ENCODE measurements at regions not wholly inside any gene's neighbourhood (a gene's known extent, or its start where the extent isn't known, plus 50 kb on each side); places are given as distances from the start of the nearest gene placed in this dataset.
"Not testable (repeated sequence)": the region's sequence is repeated elsewhere in the genome, so short reads cannot be mapped to it uniquely, and the experiment has no call there.

- H3K27ac Mint-ChIP-seq: no peak overlapping the region
- no peaks in the 10 kb centered on the region for H3K4me1 Mint-ChIP-seq (ENCODE audit: low read depth)
- H3K9me3 Mint-ChIP-seq: no peaks in the 10 kb centered on the region
- peaks cover 31% of the 10 kb centered on the region for H3K27me3 Mint-ChIP-seq (ENCODE audit: low read depth)
- DNase-seq (ENCODE audit: low spot score): no peak
- H3K4me3 Mint-ChIP-seq: no peak overlapping the region
- no peaks in the 10 kb centered on the region for H3K36me3 Mint-ChIP-seq (ENCODE audit: low read depth)
Measured at GRCh38 chr15:96046620-96047240, 283.8 kb upstream of the NR2F2 start.

DNA sequence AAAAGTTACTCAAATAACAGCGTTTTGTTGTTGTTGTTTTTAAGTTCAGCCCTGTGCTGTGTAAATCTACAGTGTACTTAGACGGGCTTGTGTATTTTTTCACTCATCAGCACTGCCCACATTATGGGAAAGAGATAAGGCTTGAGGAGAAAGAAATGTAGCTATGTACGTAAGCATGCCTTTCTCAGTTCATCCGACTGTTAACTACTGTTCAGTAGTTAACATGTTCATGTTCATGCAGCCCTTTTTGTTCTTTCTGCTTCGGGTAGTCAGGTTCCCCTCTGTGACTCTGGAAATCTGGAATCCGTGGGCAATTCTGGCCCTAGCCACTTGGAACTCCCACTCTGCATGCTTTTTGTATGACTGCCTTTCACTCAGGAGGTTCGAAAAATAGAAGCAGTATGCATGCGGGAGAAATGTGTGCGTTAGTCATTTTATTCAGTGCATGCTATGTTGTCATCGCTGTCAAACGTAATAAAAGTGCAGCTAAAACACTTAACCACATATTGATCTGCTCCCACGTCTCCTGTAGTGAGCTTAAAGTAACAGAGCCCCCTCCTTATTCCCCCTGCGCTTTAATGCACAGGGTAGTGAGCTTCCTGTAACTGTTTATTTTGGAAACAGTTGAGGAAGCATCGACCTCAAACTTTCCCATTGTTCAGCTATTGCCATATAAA lies 283.1 kb upstream of the NR2F2 start:
- Mint-ChIP-seq H3K4me1 (ENCODE audit: low read depth) (no peaks in the 10 kb centered on the region), H3K9me3 (no peaks in the 10 kb centered on the region), H3K27ac (no peak overlapping the region), H3K36me3 (ENCODE audit: low read depth) (no peaks in the 10 kb centered on the region), H3K4me3 (no peak overlapping the region), H3K27me3 (ENCODE audit: low read depth) (peaks cover 33% of the 10 kb centered on the region)
- no peak for DNase-seq (ENCODE audit: low spot score)

DNA sequence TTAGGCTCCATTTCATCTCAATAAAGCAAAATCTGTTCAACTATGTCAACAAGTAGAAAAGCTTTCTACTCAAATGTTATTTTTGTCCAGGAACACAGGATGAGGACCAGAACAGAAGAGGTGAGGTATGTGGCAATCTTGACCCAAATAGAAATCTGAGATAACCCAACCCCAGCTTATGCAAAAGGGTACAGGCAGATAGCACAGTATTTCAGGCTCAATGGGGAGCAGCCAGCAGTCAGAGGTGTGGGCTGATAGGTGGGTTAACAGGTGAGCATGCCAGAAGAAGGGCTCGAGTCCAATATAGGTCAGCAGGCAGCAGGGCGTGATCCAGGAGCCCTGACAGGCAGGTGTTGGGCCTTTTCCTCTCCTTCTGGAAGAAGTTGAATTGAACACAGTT lies 281.2 kb upstream of the NR2F2 start:
- no peaks in the 10 kb centered on the region for H3K9me3 Mint-ChIP-seq
- no peaks in the 10 kb centered on the region for H3K36me3 Mint-ChIP-seq (ENCODE audit: low read depth)
- no peaks in the 10 kb centered on the region for H3K4me1 Mint-ChIP-seq (ENCODE audit: low read depth)
- peaks cover 41% of the 10 kb centered on the region for H3K27me3 Mint-ChIP-seq (ENCODE audit: low read depth)
- no peak overlapping the region for H3K27ac Mint-ChIP-seq
- no peak overlapping the region for H3K4me3 Mint-ChIP-seq
- no peak for DNase-seq (ENCODE audit: low spot score)

DNA sequence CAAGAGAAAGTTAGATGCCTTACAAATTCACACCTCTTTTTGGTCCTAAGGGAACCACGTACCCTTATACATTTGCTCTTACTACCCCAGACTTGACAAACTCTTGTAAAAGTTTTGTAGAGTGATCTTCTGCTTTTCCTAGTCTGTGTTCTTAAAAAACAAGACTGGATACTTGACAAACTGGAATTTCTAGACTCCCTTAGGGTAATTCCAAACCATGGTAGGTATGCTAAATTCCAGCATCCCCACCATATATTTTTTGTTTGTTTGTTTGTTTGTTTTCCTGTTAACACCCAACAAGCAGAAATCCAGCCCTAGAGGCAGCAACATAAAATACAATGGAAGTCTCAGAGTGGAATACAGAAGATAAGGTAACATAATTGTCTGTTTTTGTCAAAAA lies 280.7 kb upstream of the NR2F2 start:
- Mint-ChIP-seq H3K4me1 (ENCODE audit: low read depth) (no peaks in the 10 kb centered on the region), H3K36me3 (ENCODE audit: low read depth) (no peaks in the 10 kb centered on the region), H3K27me3 (ENCODE audit: low read depth) (peaks cover 41% of the 10 kb centered on the region), H3K9me3 (no peaks in the 10 kb centered on the region), H3K4me3 (no peak overlapping the region), H3K27ac (no peak overlapping the region)
- DNase-seq (ENCODE audit: low spot score): no peak

DNA sequence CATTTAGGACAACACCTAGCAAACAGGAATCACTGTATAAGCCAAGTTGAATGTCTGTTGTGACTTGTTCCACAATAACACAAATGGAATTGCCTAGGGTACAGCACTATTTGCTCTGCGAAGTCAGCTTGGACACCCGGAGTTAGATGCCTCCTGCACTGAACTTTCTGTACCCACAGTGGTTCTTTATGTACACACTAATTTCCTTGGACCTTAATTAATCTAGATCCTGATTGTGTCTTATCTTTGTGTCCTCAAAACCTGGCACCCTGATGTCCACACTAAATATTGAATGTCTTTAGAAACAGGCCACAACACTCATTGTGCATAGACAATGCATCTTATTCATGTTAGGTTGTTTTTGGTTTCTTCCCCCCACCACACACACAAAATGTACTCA lies 278.9 kb upstream of the NR2F2 start:
- peaks cover 48% of the 10 kb centered on the region for H3K27me3 Mint-ChIP-seq (ENCODE audit: low read depth)
- H3K4me1 Mint-ChIP-seq (ENCODE audit: low read depth): no peaks in the 10 kb centered on the region
- no peak overlapping the region for H3K4me3 Mint-ChIP-seq
- DNase-seq (ENCODE audit: low spot score): no peak
- no peak overlapping the region for H3K27ac Mint-ChIP-seq
- H3K9me3 Mint-ChIP-seq: no peaks in the 10 kb centered on the region
- H3K36me3 Mint-ChIP-seq (ENCODE audit: low read depth): no peaks in the 10 kb centered on the region

GRCh38 chr15:96052154-96052553 lies 278.3 kb upstream of the NR2F2 start:
- no peak overlapping the region for H3K27ac Mint-ChIP-seq
- no peaks in the 10 kb centered on the region for H3K9me3 Mint-ChIP-seq
- H3K4me3 Mint-ChIP-seq: no peak overlapping the region
- peaks cover 48% of the 10 kb centered on the region for H3K27me3 Mint-ChIP-seq (ENCODE audit: low read depth)
- DNase-seq (ENCODE audit: low spot score): no peak
- no peaks in the 10 kb centered on the region for H3K36me3 Mint-ChIP-seq (ENCODE audit: low read depth)
- H3K4me1 Mint-ChIP-seq (ENCODE audit: low read depth): no peaks in the 10 kb centered on the region

GRCh38 chr15:96052572-96053030 lies 277.9 kb upstream of the NR2F2 start:
- Mint-ChIP-seq H3K4me3 (no peak overlapping the region), H3K27ac (no peak overlapping the region), H3K9me3 (no peaks in the 10 kb centered on the region), H3K27me3 (ENCODE audit: low read depth) (peaks cover 48% of the 10 kb centered on the region), H3K4me1 (ENCODE audit: low read depth) (no peaks in the 10 kb centered on the region), H3K36me3 (ENCODE audit: low read depth) (no peaks in the 10 kb centered on the region)
- no peak for DNase-seq (ENCODE audit: low spot score)

DNA sequence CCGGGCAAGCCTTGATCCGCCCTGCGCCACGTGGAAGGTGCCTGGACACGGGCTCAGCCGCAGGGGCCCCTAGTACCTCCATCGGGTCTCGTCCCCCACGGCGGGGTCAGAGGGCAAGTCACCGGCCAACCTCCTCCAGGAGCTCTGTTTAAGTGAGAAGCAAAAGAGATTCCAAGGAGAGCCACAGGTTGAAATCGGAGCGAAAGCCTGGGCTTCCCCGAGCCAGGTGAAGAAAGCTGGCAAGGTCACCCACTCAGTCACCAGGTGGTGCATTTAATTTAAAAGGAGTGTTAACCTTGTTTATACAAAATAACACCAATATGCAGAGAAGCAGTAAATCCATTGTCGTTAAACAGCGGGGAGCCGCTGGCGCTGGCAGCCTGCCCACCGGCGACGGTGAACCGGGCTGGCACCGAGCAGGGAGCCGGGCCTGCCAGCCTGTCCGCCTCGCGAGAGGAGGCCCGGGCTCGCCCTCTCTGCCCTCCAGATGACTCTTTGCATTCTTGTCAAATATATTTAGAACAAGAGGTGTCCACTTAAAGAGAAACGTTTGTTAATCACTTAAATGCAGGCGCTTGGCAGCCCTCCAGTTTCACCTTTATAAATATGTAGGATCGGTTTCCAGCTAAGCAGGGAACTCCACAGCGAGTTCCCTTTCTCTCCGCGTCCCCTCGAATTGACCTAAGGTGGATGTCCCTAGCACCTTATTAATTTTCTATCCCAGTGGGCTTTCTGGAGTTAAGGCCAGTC lies 277.3 kb upstream of the NR2F2 start:
- H3K27me3 Mint-ChIP-seq (ENCODE audit: low read depth): peaks cover 44% of the 10 kb centered on the region

DNA sequence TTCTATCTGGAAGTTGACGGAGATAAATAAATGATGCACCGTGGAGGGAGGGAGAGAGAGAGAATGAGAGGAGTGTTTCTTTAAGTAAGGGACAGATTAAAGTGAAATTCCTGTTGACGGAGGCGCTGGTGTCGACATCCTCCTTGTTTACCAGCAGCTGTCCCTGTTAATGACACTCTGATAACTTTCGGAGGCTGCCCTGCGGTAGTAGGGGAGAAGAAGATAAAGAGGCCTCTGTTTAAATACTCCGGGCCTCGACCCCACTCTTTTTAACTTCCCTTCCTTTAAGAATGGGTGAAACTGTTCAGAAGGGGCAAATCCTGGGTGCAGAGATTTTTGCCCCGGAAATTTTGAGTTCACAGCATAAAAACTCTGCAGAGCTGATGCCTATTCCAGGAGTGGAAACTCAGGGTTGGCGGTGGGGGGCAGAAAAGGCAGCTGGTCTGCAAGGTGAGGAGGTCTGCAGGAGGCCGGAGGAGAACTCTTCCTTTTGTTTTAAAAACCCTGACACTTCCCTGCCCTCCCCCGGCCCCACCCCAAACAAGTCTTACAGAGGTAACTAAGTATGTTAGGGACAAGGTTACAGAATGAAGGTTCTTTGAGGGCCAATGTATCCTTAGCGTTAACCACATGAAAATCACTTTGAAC lies 276.6 kb upstream of the NR2F2 start:
- peaks cover 42% of the 10 kb centered on the region for H3K27me3 Mint-ChIP-seq (ENCODE audit: low read depth)
- no peak for DNase-seq (ENCODE audit: low spot score)

More for the DNA sequence above, 277.3 kb upstream of the NR2F2 start:
- no peak overlapping the region for H3K4me3 Mint-ChIP-seq
- no peaks in the 10 kb centered on the region for H3K9me3 Mint-ChIP-seq
- DNase-seq (ENCODE audit: low spot score): no peak
- no peak overlapping the region for H3K27ac Mint-ChIP-seq
- H3K4me1 Mint-ChIP-seq (ENCODE audit: low read depth): peaks cover 1% of the 10 kb centered on the region
- no peaks in the 10 kb centered on the region for H3K36me3 Mint-ChIP-seq (ENCODE audit: low read depth)

GRCh38 chr15:96054621-96055020 lies 275.9 kb upstream of the NR2F2 start:
- Mint-ChIP-seq H3K27ac (no peak overlapping the region), H3K9me3 (no peaks in the 10 kb centered on the region), H3K4me3 (no peak overlapping the region), H3K36me3 (ENCODE audit: low read depth) (no peaks in the 10 kb centered on the region), H3K4me1 (ENCODE audit: low read depth) (peaks cover 3% of the 10 kb centered on the region), H3K27me3 (ENCODE audit: low read depth) (peaks cover 41% of the 10 kb centered on the region)
- DNase-seq (ENCODE audit: low spot score): no peak

More for the DNA sequence above, 276.6 kb upstream of the NR2F2 start:
- Mint-ChIP-seq H3K4me1 (ENCODE audit: low read depth) (peaks cover 3% of the 10 kb centered on the region), H3K27ac (no peak overlapping the region), H3K4me3 (no peak overlapping the region), H3K9me3 (no peaks in the 10 kb centered on the region), H3K36me3 (ENCODE audit: low read depth) (no peaks in the 10 kb centered on the region)

DNA sequence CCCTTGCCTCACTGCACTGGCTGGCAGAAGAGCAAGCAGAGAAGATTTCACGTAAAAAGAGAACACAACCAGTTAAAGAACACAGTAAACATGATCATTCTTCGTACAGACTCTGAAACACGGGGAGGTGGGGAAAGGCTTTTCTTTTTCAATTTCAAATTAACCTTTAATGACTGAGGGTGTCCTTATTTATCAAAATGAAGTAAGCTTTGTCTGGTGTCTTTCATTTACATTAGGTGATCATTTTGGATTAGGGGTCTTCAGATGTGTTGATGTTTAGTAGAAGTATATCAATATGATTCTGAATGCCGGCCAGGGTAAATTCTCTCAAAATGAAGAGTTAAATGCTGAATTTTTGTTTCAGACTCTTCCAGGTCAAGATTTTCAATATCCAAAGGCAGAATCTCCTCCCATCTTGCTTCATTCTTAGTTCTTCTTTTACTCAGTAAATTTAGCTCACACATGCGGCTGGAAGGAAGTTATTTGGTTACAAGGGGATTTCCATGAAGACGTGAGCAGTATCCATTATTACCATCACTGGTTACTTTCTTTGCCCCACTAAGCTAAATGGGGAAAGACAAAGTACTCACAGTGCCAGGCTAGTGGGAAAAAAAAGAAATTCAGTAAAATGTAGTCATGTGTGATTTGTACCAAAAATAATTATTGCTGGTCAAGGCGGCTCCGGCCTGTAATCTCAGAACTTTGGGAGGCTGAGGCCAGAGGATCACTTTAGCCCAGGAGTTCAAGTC lies 272.2 kb upstream of the NR2F2 start:
- Mint-ChIP-seq H3K27me3 (ENCODE audit: low read depth) (peaks cover 20% of the 10 kb centered on the region), H3K27ac (no peak overlapping the region), H3K9me3 (no peaks in the 10 kb centered on the region), H3K4me3 (no peak overlapping the region), H3K36me3 (ENCODE audit: low read depth) (no peaks in the 10 kb centered on the region), H3K4me1 (ENCODE audit: low read depth) (peaks cover 3% of the 10 kb centered on the region)
- no peak for DNase-seq (ENCODE audit: low spot score)

- H3K4me3 Mint-ChIP-seq; H3K4me1 Mint-ChIP-seq (ENCODE audit: low read depth); DNase-seq (ENCODE audit: low spot score); H3K36me3 Mint-ChIP-seq (ENCODE audit: low read depth); H3K27ac Mint-ChIP-seq; H3K9me3 Mint-ChIP-seq: not testable (repeated sequence)
- H3K27me3 Mint-ChIP-seq (ENCODE audit: low read depth): peaks cover 15% of the 10 kb centered on the region
Measured at GRCh38 chr15:96058852-96059103, 271.7 kb upstream of the NR2F2 start.

DNA sequence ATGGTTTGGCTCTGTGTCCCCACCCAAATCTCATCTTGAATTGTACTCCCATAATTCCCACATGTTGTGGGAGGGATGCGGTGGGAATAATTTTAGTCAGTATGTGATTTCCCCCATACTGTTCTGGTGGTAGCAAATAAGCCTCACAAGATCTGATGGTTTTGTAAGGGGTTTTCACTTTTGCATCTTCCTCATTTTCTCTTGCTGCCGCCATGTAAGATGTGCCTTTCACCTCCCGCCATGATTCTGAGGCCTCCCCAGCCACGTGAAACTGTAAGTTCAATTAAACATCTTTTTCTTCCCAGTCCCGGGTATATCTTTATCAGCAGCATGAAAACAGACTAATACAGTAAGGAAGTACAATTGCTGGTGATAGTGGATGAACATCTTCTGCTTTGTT lies 269.9 kb upstream of the NR2F2 start:
- H3K27me3 Mint-ChIP-seq (ENCODE audit: low read depth); H3K27ac Mint-ChIP-seq; H3K9me3 Mint-ChIP-seq; DNase-seq (ENCODE audit: low spot score); H3K36me3 Mint-ChIP-seq (ENCODE audit: low read depth); H3K4me1 Mint-ChIP-seq (ENCODE audit: low read depth); H3K4me3 Mint-ChIP-seq: not testable (repeated sequence)

DNA sequence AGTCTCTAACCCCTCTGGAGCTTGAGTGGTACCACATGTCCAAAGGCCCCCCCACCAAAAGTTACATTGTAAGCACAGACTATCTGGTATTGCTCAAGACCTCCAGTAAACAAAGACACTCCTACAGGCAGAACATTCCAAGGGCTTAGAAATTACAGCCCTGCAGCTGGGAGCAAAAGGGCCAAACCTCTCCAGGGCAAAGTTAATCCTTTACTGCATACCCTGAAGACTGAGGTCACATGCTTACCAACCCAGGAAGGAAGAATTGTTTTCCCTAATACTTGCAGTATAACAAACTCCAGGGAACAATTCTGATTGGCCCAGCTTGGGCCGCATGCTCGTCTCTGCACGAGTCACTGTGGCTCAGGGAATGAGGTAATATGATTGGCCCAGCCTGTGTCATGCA lies 266.1 kb upstream of the NR2F2 start:
- no peak overlapping the region for H3K4me3 Mint-ChIP-seq
- no peaks in the 10 kb centered on the region for H3K36me3 Mint-ChIP-seq (ENCODE audit: low read depth)
- no peaks in the 10 kb centered on the region for H3K9me3 Mint-ChIP-seq
- no peak for DNase-seq (ENCODE audit: low spot score)
- H3K27me3 Mint-ChIP-seq (ENCODE audit: low read depth): no peaks in the 10 kb centered on the region
- no peaks in the 10 kb centered on the region for H3K4me1 Mint-ChIP-seq (ENCODE audit: low read depth)
- no peak overlapping the region for H3K27ac Mint-ChIP-seq
